ENCODE measurements at regions not wholly inside any gene's neighbourhood (a gene's known extent, or its start where the extent isn't known, plus 50 kb on each side); places are given as distances from the start of the nearest gene placed in this dataset.
"Not testable (repeated sequence)": the region's sequence is repeated elsewhere in the genome, so short reads cannot be mapped to it uniquely, and the experiment has no call there.

DNA sequence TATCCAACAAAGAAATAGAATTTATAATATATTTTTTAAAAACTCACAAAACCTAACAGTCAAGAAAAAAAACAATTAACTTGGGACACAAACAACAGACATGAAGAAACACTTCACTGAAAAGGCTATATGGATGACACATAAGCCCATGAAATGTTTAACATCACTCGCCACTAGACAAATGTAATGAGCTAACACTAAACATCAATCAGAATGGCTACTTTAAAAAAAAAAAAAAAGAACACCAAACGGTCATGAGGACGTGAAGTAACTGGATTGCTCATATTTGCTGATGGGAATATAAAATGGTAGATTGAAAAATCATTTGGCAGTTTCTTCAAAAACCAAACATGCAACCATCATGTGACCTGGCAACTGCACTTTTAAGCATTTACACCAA lies 97.3 kb upstream of the RGPD4 start:
- DNase-seq, result no peak

GRCh38 chr2:107730898-107731297 lies 95.8 kb upstream of the RGPD4 start:
- DNase-seq, result no peak

DNA sequence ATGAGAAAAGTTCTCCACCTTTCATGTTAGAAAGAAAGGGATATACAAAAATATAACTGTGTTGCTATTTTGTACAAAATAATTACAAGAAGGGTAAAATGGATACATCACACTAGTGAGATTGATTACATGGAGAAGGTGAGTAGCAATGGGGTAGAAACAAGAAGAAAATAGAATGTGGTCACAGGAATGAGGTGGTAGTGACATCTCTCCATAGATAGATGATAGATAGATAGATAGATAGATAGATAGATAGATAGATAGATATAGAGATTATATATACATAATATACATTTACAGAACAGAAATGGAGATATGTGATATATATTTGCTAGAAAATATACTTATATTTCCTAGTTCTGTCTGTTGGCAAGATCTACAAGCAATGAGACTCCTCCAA lies 95.3 kb upstream of the RGPD4 start:
- DNase-seq, result no peak

GRCh38 chr2:107735201-107735600 lies 91.5 kb upstream of the RGPD4 start:
- no peak for DNase-seq

GRCh38 chr2:107737756-107738155 lies 88.9 kb upstream of the RGPD4 start:
- DNase-seq, result no peak

DNA sequence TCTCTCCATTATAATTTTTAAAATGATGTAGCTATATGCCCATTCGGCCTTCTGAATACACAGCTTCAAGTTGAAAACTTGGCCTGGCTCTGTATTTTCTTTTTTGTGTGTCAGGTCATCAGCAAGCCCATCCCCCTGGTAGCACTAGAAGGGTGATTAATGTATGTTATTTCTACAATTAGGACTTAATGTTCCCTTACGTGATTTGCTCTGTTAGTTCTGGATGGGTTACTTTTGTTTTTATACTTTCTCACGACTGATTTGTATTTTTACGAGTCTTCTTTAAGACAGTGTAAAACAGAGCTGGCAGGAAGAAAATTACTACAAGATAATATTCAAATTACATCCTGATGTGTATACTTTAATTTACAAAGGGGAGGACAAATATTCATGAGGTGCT lies 88.4 kb upstream of the RGPD4 start:
- no peak for DNase-seq

- DNase-seq, result no peak
Measured at GRCh38 chr2:107740300-107740699, 86.4 kb upstream of the RGPD4 start.

GRCh38 chr2:107742460-107743027 lies 84.1 kb upstream of the RGPD4 start:
- no peak for DNase-seq

- DNase-seq, result no peak
Measured at GRCh38 chr2:107743274-107743673, 83.4 kb upstream of the RGPD4 start.

DNA sequence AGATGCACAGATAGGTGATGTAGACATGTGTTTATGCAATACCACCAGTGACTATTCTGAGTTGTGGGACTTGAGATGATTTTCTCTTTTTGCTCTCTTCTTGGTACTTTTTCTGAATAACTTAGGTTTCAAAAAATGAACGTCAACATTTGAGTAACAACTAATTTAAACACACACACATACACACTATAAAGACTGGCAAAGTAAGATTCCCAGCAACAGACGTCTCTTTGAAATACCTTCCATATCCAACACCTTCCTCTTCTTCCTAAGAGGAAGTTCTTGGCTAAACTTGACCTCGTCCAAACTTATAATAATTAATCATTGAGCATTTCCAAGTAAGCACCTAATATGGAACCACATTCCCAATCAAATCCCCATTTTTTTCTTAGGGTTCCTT lies 81.6 kb upstream of the RGPD4 start:
- DNase-seq, result no peak

DNA sequence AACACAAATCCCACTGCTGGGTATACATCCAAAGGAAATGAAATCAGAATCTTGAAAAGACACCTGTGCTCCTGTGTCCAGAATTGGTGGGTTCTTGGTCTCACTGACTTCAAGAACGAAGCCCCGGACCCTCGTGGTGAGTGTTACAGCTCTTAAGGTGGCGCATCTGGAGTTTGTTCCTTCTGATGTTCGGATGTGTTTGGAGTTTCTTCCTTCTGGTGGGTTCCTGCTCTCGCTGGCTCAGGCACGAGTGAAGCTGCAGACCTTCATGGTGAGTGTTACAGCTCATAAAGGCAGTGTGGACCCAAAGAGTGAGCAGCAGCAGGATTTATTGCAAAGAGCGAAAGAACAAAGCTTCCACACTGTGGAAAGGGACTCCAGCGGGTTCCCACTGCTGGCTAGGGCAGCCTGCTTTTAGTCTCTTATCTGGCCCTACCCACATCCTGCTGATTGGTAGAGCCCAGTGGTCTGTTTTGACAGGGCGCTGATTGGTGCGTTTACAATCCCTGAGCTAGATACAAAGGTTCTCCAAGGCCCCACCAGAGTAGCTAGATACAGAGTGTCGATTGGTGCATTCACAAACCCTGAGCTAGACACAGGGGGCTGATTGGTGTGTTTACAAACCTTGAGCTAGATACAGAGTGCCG lies 80.0 kb upstream of the RGPD4 start:
- not testable (repeated sequence) for DNase-seq

- DNase-seq, result not testable (repeated sequence)
Measured at GRCh38 chr2:107747199-107747963, 79.3 kb upstream of the RGPD4 start.

- DNase-seq, result no peak
Measured at GRCh38 chr2:107747964-107748583, 78.6 kb upstream of the RGPD4 start.

- no peak for DNase-seq
Measured at GRCh38 chr2:107751936-107752335, 74.8 kb upstream of the RGPD4 start.

DNA sequence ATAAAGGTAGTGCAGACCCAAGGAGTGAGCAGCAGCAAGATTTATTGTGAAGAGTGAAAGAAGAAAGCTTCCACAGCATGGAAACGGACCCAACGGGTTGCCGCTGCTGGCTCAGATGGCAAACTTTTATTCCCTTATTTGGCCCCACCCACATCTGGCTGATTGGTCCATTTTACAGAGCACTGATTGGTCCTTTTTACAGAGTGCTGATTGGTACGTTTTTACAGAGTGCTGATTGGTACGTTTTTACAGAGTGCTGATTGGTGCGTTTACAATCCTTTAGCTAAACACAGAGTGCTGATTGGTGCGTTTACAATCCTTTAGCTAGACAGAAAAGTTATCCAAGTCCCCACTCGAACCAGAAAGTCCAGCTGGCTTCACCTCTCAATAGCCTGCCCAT lies 72.9 kb upstream of the RGPD4 start:
- DNase-seq, result not testable (repeated sequence)

- no peak for DNase-seq
Measured at GRCh38 chr2:107757223-107757622, 69.5 kb upstream of the RGPD4 start.

DNA sequence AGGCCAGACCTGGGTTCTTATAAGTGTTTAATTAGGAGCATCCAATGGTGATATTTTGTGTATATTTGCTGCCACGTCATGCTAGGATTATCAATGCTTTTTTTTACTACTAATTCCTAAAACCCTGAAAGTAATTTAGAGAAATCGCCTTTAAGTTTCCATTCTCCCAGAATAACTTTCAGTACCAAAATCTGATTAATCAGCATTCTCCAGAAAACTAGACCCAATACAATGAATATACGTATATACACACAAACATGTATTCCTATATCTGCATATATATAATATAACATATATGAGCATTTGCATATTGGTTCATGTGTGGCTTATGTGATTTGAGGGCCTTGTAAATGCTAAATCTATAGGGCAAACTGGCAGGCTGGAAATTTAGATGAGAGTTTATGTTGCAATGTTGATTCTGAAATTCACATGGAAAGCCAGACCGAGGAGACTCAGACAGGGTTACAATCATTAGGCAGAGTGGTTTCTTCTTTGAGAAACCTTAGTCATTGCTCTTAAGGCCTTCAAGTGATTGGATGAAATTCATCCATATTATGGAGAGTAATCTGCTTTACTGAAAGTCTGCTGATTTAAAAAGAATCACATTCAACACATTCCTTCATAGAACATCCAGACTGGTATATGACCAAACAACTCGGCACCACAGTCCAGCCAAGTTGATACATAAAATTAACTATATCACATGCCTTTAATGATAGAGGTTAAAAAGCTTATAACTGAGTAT lies 65.9 kb upstream of the RGPD4 start:
- DNase-seq, result no peak

DNA sequence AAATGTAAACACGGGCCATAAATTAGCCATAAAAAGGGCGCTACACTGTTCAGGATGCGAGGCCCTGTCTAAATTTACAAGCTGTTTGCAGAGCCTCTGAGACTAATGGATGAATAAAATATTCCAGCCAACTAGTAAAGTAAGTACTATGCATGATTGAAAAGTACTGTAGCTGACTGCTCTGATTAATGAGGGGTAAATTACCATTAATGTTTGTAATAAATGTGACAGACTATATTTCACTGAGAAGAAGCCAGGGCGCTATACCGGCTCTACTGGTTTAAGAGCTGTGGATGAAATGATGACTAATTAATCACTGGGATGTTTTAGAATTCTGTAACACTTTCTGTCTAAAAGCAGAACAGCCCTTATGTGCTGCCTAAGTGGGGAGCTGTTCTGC lies 54.3 kb upstream of the RGPD4 start:
- no peak for DNase-seq

DNA sequence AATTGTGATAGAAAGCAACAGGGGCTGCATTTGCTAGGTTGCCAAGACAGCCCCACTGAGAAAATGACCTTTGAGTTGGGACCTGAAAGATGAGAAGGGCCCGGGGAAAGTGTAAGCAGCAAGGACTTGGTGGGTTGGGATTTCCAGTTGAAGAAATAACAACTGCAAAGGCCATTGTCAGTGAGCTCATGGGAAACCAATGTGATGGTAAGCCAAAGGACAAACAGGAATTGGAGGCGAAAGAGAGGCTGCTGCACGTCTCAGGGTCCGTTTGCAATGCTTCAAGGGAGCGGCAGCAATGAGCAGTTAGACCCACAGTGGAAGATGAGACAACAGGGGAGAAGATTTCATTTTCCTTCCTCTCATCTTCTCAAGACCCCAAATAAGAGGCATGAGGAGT lies 51.5 kb upstream of the RGPD4 start:
- no peak for DNase-seq

DNA sequence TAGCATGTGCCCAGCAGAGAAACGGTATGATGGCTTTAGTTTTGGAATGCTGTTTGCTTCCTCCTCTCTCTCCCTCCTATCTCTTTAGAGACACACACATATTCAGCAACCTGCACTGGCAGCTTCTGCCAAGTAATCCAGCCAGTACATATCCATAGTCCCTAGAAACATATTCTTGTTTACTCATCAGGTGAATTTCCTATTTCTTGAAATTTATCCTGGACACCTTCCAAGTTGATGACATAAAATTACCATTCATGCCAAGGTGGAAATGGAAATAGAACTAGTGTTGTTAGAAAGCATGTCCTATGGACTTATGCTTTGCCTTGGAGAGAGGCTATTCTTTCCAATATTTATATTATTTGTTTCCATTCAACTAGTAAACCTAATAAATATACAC lies 50.9 kb upstream of the RGPD4 start:
- DNase-seq, result no peak

DNA sequence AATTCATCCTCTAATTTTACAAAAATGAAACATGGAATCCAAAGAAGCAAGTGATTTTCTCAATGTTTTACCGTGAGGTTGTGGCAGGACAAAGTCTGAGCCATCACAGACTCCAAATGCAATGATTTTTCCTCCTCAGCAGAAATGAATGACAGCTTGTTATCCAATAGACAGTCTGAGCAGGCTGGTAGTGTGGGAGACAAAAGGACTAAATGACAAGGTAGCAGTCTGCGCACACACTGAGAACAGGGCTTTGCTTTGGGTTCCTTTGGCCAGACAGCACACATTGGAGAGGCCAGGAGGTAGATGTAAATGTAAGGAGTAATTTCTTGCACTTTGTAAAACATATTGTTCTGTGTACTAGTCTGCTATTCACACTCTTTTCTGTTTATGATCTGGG lies 50.3 kb upstream of the RGPD4 start:
- no peak for DNase-seq

Data from suppressor macrophage (primary cell).